ENCODE measurements at regions not wholly inside any gene's neighbourhood (a gene's known extent, or its start where the extent isn't known, plus 50 kb on each side); places are given as distances from the start of the nearest gene placed in this dataset.

GRCh38 chr6:93806409-93807270 is 387.3 kb upstream of the EPHA7 start:
- Histone ChIP-seq H3K4me1 (ENCODE audit: control insufficient read depth in 1 of 2, insufficient read depth in 2 of 2, low read depth in 1 of 2, low read length in 1 of 2) (no peaks in the 10 kb centered on the region), H2AFZ (ENCODE audit: low read depth) (no peak overlapping the region), H3K9me3 (no peaks in the 10 kb centered on the region), H3K9ac (no peak overlapping the region), H3K27me3 (ENCODE audit: insufficient read depth) (no peaks in the 10 kb centered on the region), H3K9me2 (no peaks in the 10 kb centered on the region), H3F3A (replicated peaks; ENCODE audit: insufficient read depth) (no peaks in the 10 kb centered on the region), H3K27ac (ENCODE audit: low read depth in 2 of 2, low read length in 1 of 2) (no peak overlapping the region), H3K36me3 (replicated peaks in 1 of 2; ENCODE audit: control insufficient read depth in 1 of 2, insufficient read depth in 2 of 2, low read length in 1 of 2) (no peaks in the 10 kb centered on the region), H3K79me2 (ENCODE audit: insufficient read depth) (no peaks in the 10 kb centered on the region), H4K20me1 (ENCODE audit: insufficient read depth) (no peaks in the 10 kb centered on the region), H3K4me3 (ENCODE audit: low read depth in 2 of 2, low read length in 1 of 2) (no peak overlapping the region), H3K4me2 (no peak overlapping the region)
- WGBS (ENCODE audit: low lambda C conversion rate): 8% methylated on average over 4 of the region's 4 CpGs
- ChIA-PET CTCF (no interaction called here), POLR2A (no interaction called here)
- no peak for DNase-seq
- TF ChIP-seq GABPA (IDR thresholded peaks at IDR 0.05; ENCODE audit: low read depth): no peak
- no peak for TF ChIP-seq MEF2A (IDR thresholded peaks at IDR 0.05; ENCODE audit: borderline replicate concordance, low read depth)
- TF ChIP-seq MAX (IDR thresholded peaks at IDR 0.05; ENCODE audit: low read depth): no peak
- no peak for TF ChIP-seq PBX3 (IDR thresholded peaks at IDR 0.05)
- TF ChIP-seq GATA2 (CRISPR knock-in tag; IDR thresholded peaks at IDR 0.05): no peak
- TF ChIP-seq POLR2AphosphoS5 (IDR thresholded peaks at IDR 0.05; ENCODE audit: low read depth, low read length): no peak
- no peak for TF ChIP-seq EP300 (IDR thresholded peaks at IDR 0.05; ENCODE audit: borderline replicate concordance in 1 of 2, low read depth in 1 of 2, low read length in 1 of 2)

- Histone ChIP-seq H3K27me3 (ENCODE audit: insufficient read depth) (no peaks in the 10 kb centered on the region), H4K20me1 (ENCODE audit: insufficient read depth) (no peaks in the 10 kb centered on the region), H3F3A (replicated peaks; ENCODE audit: insufficient read depth) (no peaks in the 10 kb centered on the region), H3K79me2 (ENCODE audit: insufficient read depth) (no peaks in the 10 kb centered on the region), H3K4me1 (ENCODE audit: control insufficient read depth in 1 of 2, insufficient read depth in 2 of 2, low read depth in 1 of 2, low read length in 1 of 2) (no peaks in the 10 kb centered on the region), H3K36me3 (replicated peaks in 1 of 2; ENCODE audit: control insufficient read depth in 1 of 2, insufficient read depth in 2 of 2, low read length in 1 of 2) (no peaks in the 10 kb centered on the region), H3K9ac (no peak overlapping the region), H3K4me2 (no peak overlapping the region), H3K4me3 (ENCODE audit: low read depth in 2 of 2, low read length in 1 of 2) (no peak overlapping the region), H2AFZ (ENCODE audit: low read depth) (no peak overlapping the region), H3K9me2 (no peaks in the 10 kb centered on the region), H3K27ac (ENCODE audit: low read depth in 2 of 2, low read length in 1 of 2) (no peak overlapping the region), H3K9me3 (no peaks in the 10 kb centered on the region)
- WGBS (ENCODE audit: low lambda C conversion rate): 34% methylated on average over 2 of the region's 2 CpGs
- DNase-seq: no peak
- ChIA-PET CTCF (no interaction called here), POLR2A (no interaction called here)
- no peak for TF ChIP-seq CHD2 (IDR thresholded peaks at IDR 0.05; ENCODE audit: low read length, partially characterized antibody)
- TF ChIP-seq TEAD4 (IDR thresholded peaks at IDR 0.05; ENCODE audit: borderline replicate concordance, insufficient read depth): no peak
- no peak for TF ChIP-seq RAD21 (IDR thresholded peaks at IDR 0.05; ENCODE audit: low read length)
- no peak for TF ChIP-seq GATA2 (CRISPR knock-in tag; IDR thresholded peaks at IDR 0.05)
- no peak for TF ChIP-seq SMC3 (IDR thresholded peaks at IDR 0.05; ENCODE audit: low read depth, low read length)
- no peak for TF ChIP-seq EZH2phosphoT487 (IDR thresholded peaks at IDR 0.05; ENCODE audit: borderline replicate concordance, low read depth)
- no peak for TF ChIP-seq ZBTB33 (IDR thresholded peaks at IDR 0.05; ENCODE audit: borderline replicate concordance, low read depth)
- no peak for TF ChIP-seq RCOR1 (IDR thresholded peaks at IDR 0.05; ENCODE audit: low read length)
- no peak for TF ChIP-seq IRF3 (IDR thresholded peaks at IDR 0.05; ENCODE audit: low read depth, low read length)
- no peak for TF ChIP-seq USF1 (IDR thresholded peaks at IDR 0.05; ENCODE audit: borderline replicate concordance, low read depth)
- TF ChIP-seq NFIC (IDR thresholded peaks at IDR 0.05; ENCODE audit: borderline replicate concordance): no peak
- TF ChIP-seq JUND (IDR thresholded peaks at IDR 0.05): no peak
- TF ChIP-seq RXRA (IDR thresholded peaks at IDR 0.05; ENCODE audit: borderline replicate concordance, low read depth): no peak
Observed at GRCh38 chr6:93801101-93801847, 381.9 kb upstream of the EPHA7 start.

All from SK-N-SH (cell line).